ENCODE measurements at regions not wholly inside any gene's neighbourhood (a gene's known extent, or its start where the extent isn't known, plus 50 kb on each side); places are given as distances from the start of the nearest gene placed in this dataset.

GRCh38 chr2:173599821-173600359 lies 245.2 kb downstream of the CDCA7 start:
- ATAC-seq (replicated peaks) (no peak), DNase-seq (no peak)
- H3K4me1 Mint-ChIP-seq, result no peaks in the 10 kb centered on the region
- H3K27ac Mint-ChIP-seq, result no peak overlapping the region
- no peak overlapping the region for H3K4me3 Mint-ChIP-seq
- H3K36me3 Mint-ChIP-seq, result peaks cover 0 to 1% of the 10 kb centered on the region in 2 donors
- H3K27me3 Mint-ChIP-seq, result peaks cover 8 to 10% of the 10 kb centered on the region in 2 donors
- peaks cover 5 to 6% of the 10 kb centered on the region in 2 donors for H3K9me3 Mint-ChIP-seq

- Mint-ChIP-seq H3K4me3 (no peak overlapping the region), H3K9me3 (peaks cover 5 to 6% of the 10 kb centered on the region in 2 donors), H3K36me3 (peaks cover 0 to 1% of the 10 kb centered on the region in 2 donors), H3K27me3 (peaks cover 5% of the 10 kb centered on the region in 2 donors), H3K27ac (no peak overlapping the region), H3K4me1 (no peaks in the 10 kb centered on the region)
- DNase-seq (no peak), ATAC-seq (replicated peaks) (no peak)
These were observed 247.6 kb downstream of the CDCA7 start for GRCh38 chr2:173602153-173602795.

- DNase-seq (no peak), ATAC-seq (replicated peaks) (no peak)
- peaks cover 3 to 5% of the 10 kb centered on the region in 2 donors for H3K9me3 Mint-ChIP-seq
- no peak overlapping the region for H3K27ac Mint-ChIP-seq
- H3K4me3 Mint-ChIP-seq, result no peak overlapping the region
- no peaks in the 10 kb centered on the region for H3K36me3 Mint-ChIP-seq
- H3K4me1 Mint-ChIP-seq, result peaks cover 0 to 1% of the 10 kb centered on the region in 2 donors
- peaks cover 0 to 4% of the 10 kb centered on the region in 2 donors for H3K27me3 Mint-ChIP-seq
These were observed 251.3 kb downstream of the CDCA7 start for GRCh38 chr2:173605994-173606393.

GRCh38 chr2:173606619-173607248 lies 252.1 kb downstream of the CDCA7 start:
- Mint-ChIP-seq H3K27me3 (peaks cover 3 to 4% of the 10 kb centered on the region in 2 donors), H3K9me3 (peaks cover 2 to 5% of the 10 kb centered on the region in 2 donors), H3K4me1 (peaks cover 0 to 1% of the 10 kb centered on the region in 2 donors), H3K27ac (no peak overlapping the region), H3K36me3 (no peaks in the 10 kb centered on the region), H3K4me3 (no peak overlapping the region)
- DNase-seq (no peak), ATAC-seq (replicated peaks) (peak; percentile 20 to 53)

- ATAC-seq (replicated peaks), result no peak
- Mint-ChIP-seq H3K4me1 (peaks cover 0 to 1% of the 10 kb centered on the region in 2 donors), H3K9me3 (peaks cover 2 to 5% of the 10 kb centered on the region in 2 donors), H3K27ac (no peak overlapping the region), H3K36me3 (no peaks in the 10 kb centered on the region), H3K4me3 (no peak overlapping the region), H3K27me3 (peaks cover 4% of the 10 kb centered on the region in 2 donors)
- no peak for DNase-seq
These were observed 253.1 kb downstream of the CDCA7 start for GRCh38 chr2:173607606-173608311.

GRCh38 chr2:173611121-173611520 lies 256.4 kb downstream of the CDCA7 start:
- ATAC-seq (replicated peaks), result no peak
- Mint-ChIP-seq H3K36me3 (no peaks in the 10 kb centered on the region), H3K4me3 (no peak overlapping the region), H3K27ac (no peak overlapping the region), H3K9me3 (no peaks in the 10 kb centered on the region), H3K4me1 (peaks cover 0 to 1% of the 10 kb centered on the region in 2 donors), H3K27me3 (peaks cover 4% of the 10 kb centered on the region in 2 donors)
- no peak for DNase-seq

GRCh38 chr2:173612354-173612753 lies 257.7 kb downstream of the CDCA7 start:
- H3K9me3 Mint-ChIP-seq, result peaks cover 0 to 3% of the 10 kb centered on the region in 2 donors
- no peak for ATAC-seq (replicated peaks)
- H3K27ac Mint-ChIP-seq, result no peak overlapping the region
- H3K4me3 Mint-ChIP-seq, result no peak overlapping the region
- H3K36me3 Mint-ChIP-seq, result peaks cover 0 to 3% of the 10 kb centered on the region in 2 donors
- peaks cover 4% of the 10 kb centered on the region in 2 donors for H3K27me3 Mint-ChIP-seq
- no peak for DNase-seq
- H3K4me1 Mint-ChIP-seq, result peaks cover 0 to 1% of the 10 kb centered on the region in 2 donors

GRCh38 chr2:173613386-173613785 lies 258.7 kb downstream of the CDCA7 start:
- Mint-ChIP-seq H3K36me3 (peaks cover 0 to 3% of the 10 kb centered on the region in 2 donors), H3K9me3 (peaks cover 0 to 3% of the 10 kb centered on the region in 2 donors), H3K4me3 (no peak overlapping the region), H3K4me1 (no peaks in the 10 kb centered on the region), H3K27ac (no peak overlapping the region), H3K27me3 (peaks cover 4 to 7% of the 10 kb centered on the region in 2 donors)
- DNase-seq, result no peak
- ATAC-seq (replicated peaks), result no peak

- ATAC-seq (replicated peaks) (no peak), DNase-seq (no peak)
- H3K27me3 Mint-ChIP-seq, result peaks cover 4 to 7% of the 10 kb centered on the region in 2 donors
- no peak overlapping the region for H3K27ac Mint-ChIP-seq
- H3K36me3 Mint-ChIP-seq, result peaks cover 0 to 3% of the 10 kb centered on the region in 2 donors
- H3K4me1 Mint-ChIP-seq, result no peaks in the 10 kb centered on the region
- H3K4me3 Mint-ChIP-seq, result no peak overlapping the region
- peaks cover 0 to 3% of the 10 kb centered on the region in 2 donors for H3K9me3 Mint-ChIP-seq
These were observed 259.7 kb downstream of the CDCA7 start for GRCh38 chr2:173614265-173614930.

- Mint-ChIP-seq H3K27ac (no peak overlapping the region), H3K9me3 (peaks cover 0 to 5% of the 10 kb centered on the region in 2 donors)
- DNase-seq, result no peak
These were observed 269.0 kb downstream of the CDCA7 start for GRCh38 chr2:173623438-173624319.

GRCh38 chr2:173625315-173625714 lies 270.6 kb downstream of the CDCA7 start:
- Mint-ChIP-seq H3K27ac (no peak overlapping the region), H3K9me3 (peaks cover 0 to 5% of the 10 kb centered on the region in 2 donors), H3K4me3 (no peak overlapping the region), H3K36me3 (no peaks in the 10 kb centered on the region), H3K4me1 (no peaks in the 10 kb centered on the region), H3K27me3 (peaks cover 9 to 17% of the 10 kb centered on the region in 2 donors)
- no peak for DNase-seq
- ATAC-seq (replicated peaks), result no peak

More at GRCh38 chr2:173623438-173624319, 269.0 kb downstream of the CDCA7 start:
- no peaks in the 10 kb centered on the region for H3K36me3 Mint-ChIP-seq
- H3K27me3 Mint-ChIP-seq, result peaks cover 16% of the 10 kb centered on the region in 2 donors
- H3K4me1 Mint-ChIP-seq, result no peaks in the 10 kb centered on the region
- H3K4me3 Mint-ChIP-seq, result no peak overlapping the region
- ATAC-seq (replicated peaks), result no peak

GRCh38 chr2:173629076-173629475 lies 274.4 kb downstream of the CDCA7 start:
- H3K27ac Mint-ChIP-seq, result no peak overlapping the region
- peaks cover 0 to 1% of the 10 kb centered on the region in 2 donors for H3K9me3 Mint-ChIP-seq
- DNase-seq (no peak), ATAC-seq (replicated peaks) (no peak)
- no peaks in the 10 kb centered on the region for H3K4me1 Mint-ChIP-seq
- no peak overlapping the region for H3K4me3 Mint-ChIP-seq
- peaks cover 14% of the 10 kb centered on the region in 2 donors for H3K27me3 Mint-ChIP-seq
- no peaks in the 10 kb centered on the region for H3K36me3 Mint-ChIP-seq

- Mint-ChIP-seq H3K27ac (no peak overlapping the region), H3K4me3 (no peak overlapping the region), H3K4me1 (no peaks in the 10 kb centered on the region), H3K36me3 (no peaks in the 10 kb centered on the region), H3K9me3 (peaks cover 0 to under 1% of the 10 kb centered on the region in 2 donors), H3K27me3 (peaks cover 18% of the 10 kb centered on the region in 2 donors)
- ATAC-seq (replicated peaks) (no peak), DNase-seq (no peak)
These were observed 275.9 kb downstream of the CDCA7 start for GRCh38 chr2:173630425-173631126.

All from stimulated activated naive B cell treated with anti-CD40 and anti-IgM and Interleukin-4, amounts not matched to agents 10 μg/mL and 1 μg/mL and 100 μg/mL, for 72 hours (primary cell).